ENCODE measurements at regions not wholly inside any gene's neighbourhood (a gene's known extent, or its start where the extent isn't known, plus 50 kb on each side); places are given as distances from the start of the nearest gene placed in this dataset.
"Not testable (repeated sequence)": the region's sequence is repeated elsewhere in the genome, so short reads cannot be mapped to it uniquely, and the experiment has no call there.

- TF ChIP-seq TEAD4 (IDR thresholded peaks at IDR 0.05; ENCODE audit: low read length) (peak; percentile 97), TEAD4 (CRISPR knock-in tag; IDR thresholded peaks at IDR 0.05; ENCODE audit: borderline replicate concordance) (no peak), JUN (IDR thresholded peaks at IDR 0.05; ENCODE audit: borderline replicate concordance, low read depth, low read length) (0 out of 2 replicates have a peak, but pooled peaks have one; percentile 24), JUN (CRISPR knock-in tag; IDR thresholded peaks at IDR 0.05; ENCODE audit: borderline replicate concordance) (no peak), LCOR (CRISPR knock-in tag; IDR thresholded peaks at IDR 0.05) (no peak), ATF7 (IDR thresholded peaks at IDR 0.05) (peak; percentile 52; the same call in 1 of the 2 replicates), POLR2H (tag; IDR thresholded peaks at IDR 0.05; ENCODE audit: low read depth) (0 out of 2 replicates have a peak, but pooled peaks have one; percentile 35), TEAD1 (CRISPR knock-in tag; IDR thresholded peaks at IDR 0.05) (peak in 1 of 2 experiments; percentile 19; a peak in 1 of 4 replicates), YY1 (IDR thresholded peaks at IDR 0.05; ENCODE audit: borderline replicate concordance in 1 of 3, control insufficient read depth in 1 of 3, extremely low read depth in 1 of 3, insufficient read depth in 3 of 3, insufficient read length in 1 of 3, insufficient replicate concordance in 2 of 3, low read depth in 1 of 3, low read length in 2 of 3) (no peak), CBX3 (IDR thresholded peaks at IDR 0.05; ENCODE audit: borderline replicate concordance in 1 of 2, low read length in 2 of 2) (peak in 1 of 2 experiments; percentile 50; a peak in 1 of 3 replicates), ZNF717 (CRISPR knock-in tag; IDR thresholded peaks at IDR 0.05) (no peak)
- TF ChIP-seq, protein P1, sequence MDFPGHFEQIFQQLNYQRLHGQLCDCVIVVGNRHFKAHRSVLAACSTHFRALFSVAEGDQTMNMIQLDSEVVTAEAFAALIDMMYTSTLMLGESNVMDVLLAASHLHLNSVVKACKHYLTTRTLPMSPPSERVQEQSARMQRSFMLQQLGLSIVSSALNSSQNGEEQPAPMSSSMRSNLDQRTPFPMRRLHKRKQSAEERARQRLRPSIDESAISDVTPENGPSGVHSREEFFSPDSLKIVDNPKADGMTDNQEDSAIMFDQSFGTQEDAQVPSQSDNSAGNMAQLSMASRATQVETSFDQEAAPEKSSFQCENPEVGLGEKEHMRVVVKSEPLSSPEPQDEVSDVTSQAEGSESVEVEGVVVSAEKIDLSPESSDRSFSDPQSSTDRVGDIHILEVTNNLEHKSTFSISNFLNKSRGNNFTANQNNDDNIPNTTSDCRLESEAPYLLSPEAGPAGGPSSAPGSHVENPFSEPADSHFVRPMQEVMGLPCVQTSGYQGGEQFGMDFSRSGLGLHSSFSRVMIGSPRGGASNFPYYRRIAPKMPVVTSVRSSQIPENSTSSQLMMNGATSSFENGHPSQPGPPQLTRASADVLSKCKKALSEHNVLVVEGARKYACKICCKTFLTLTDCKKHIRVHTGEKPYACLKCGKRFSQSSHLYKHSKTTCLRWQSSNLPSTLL (IDR thresholded peaks at IDR 0.05), result peak; percentile 71; the same call in 1 of the 2 replicates
Measured at GRCh38 chr3:151673974-151674373, 59.8 kb upstream of the AADACL2 start (continued).

DNA sequence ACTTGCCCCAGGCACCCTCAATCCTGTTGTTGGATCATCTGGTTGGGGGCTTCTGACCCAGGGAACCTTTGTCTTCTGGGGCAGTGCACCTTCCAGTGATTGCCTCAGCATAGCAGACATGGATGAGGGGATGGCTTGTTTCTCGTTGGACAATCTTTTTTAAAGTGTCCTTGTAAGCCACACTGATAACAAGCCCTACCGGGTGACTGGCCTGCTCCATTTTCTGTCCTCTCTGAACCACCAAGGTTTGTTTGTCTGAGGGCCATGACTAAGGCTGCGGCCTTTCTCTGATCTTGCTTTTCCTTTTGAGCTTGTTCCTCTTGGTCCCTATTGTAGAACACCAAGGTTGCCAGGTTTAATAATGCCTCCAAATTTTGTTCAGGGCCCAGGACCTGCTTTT lies 66.0 kb upstream of the AADACL2 start:
- in situ Hi-C loops (cut with MboI); FAIRE-seq: not testable (repeated sequence)
- POLR2A ChIA-PET, result interaction anchor here (0.6 kb wide), 1 partner anchor 338 kb away, joined by 3 read pairs; no protein-coding TSS in a partner anchor

More for the DNA sequence above, 66.0 kb upstream of the AADACL2 start:
- H3K4me1 ChIP-seq (replicated peaks in 1 of 2; ENCODE audit: control insufficient read depth in 2 of 2, insufficient read depth in 2 of 2, low read length in 2 of 2); DNase-seq (ENCODE audit: extremely low read depth in 1 of 4, low spot score in 3 of 4); H3K27ac ChIP-seq (ENCODE audit: extremely low read depth, low read depth, low read length); H3K4me2 ChIP-seq (ENCODE audit: insufficient read depth, low read length); intact Hi-C loops (cut with micrococcal nuclease); H3K9me3 ChIP-seq (replicated peaks; ENCODE audit: control insufficient read depth, insufficient read depth, low read depth, low read length); H3K4me3 ChIP-seq; ATAC-seq; H3K9me1 ChIP-seq (ENCODE audit: control insufficient read depth, insufficient read depth, low read length); H3K79me2 ChIP-seq (ENCODE audit: control insufficient read depth, insufficient read depth, low read length); H3K36me3 ChIP-seq (ENCODE audit: control insufficient read depth, insufficient read depth, low read length); BruUV-seq (replicated peaks); H2AFZ ChIP-seq (ENCODE audit: low read depth, low read length); CTCF ChIA-PET (ENCODE audit: low intra/inter-chr PET ratio); H4K20me1 ChIP-seq (replicated peaks; ENCODE audit: control insufficient read depth, insufficient read depth, low read length); H3K9ac ChIP-seq (ENCODE audit: insufficient read depth in 1 of 2, low read depth in 2 of 2, low read length in 2 of 2); H3K27me3 ChIP-seq (ENCODE audit: control insufficient read depth in 2 of 2, insufficient read depth in 2 of 2, low read length in 2 of 2): not testable (repeated sequence)
- 36% methylated on average over 2 of the region's 3 CpGs for WGBS (ENCODE audit: insufficient coverage, low coverage, missing lambda C conversion rate)
